IMR-90 (cell line): ENCODE measurements at regions not wholly inside any gene's neighbourhood (a gene's known extent, or its start where the extent isn't known, plus 50 kb on each side); places are given as distances from the start of the nearest gene placed in this dataset.

Source experiments
- ATAC-seq: fragments of 200-7000 bp; cut with Tn5 transposase; 2 replicates; pipeline ENCODE4 v1.9.1; 2020; ENCODE audit warnings: low read depth, mild to moderate bottlenecking, moderate library complexity
- BruUV-seq: library from RNA; stranded (reverse); fragments of 400-500 nt; replicated peaks from 2 replicates; lab custom pipeline; 2021; lab: Mats Ljungman, UMichigan
- CTCF ChIA-PET: fragments of 300-600 bp; formaldehyde crosslinking; extraction: SDS; loops from one replicate; lab custom pipeline; 2021; ENCODE audit warnings: antibody characterized with exemption; lab: Yijun Ruan, JAX
- POLR2A ChIA-PET: fragments of 300-600 bp; sonication (Branson Sonifier 250); formaldehyde crosslinking; loops from one replicate; lab custom pipeline; 2022; ENCODE audit warnings: antibody characterized with exemption; ENCODE audit not compliant: unreplicated experiment; lab: Charles Lee
- DNase-seq: peaks from one replicate; pipeline ENCODE4 v3.0.0; 2013
- H2AFZ ChIP-seq: replicated peaks from 2 replicates; pipeline ENCODE3; 2013; ENCODE audit warnings: low read length, mild to moderate bottlenecking; ENCODE audit not compliant: poor library complexity
- H2AK5ac ChIP-seq: 2 replicates; pipeline ENCODE4 v1.6.1; 2013; ENCODE audit warnings: low read depth, low read length, inconsistent platforms
- H2AK9ac ChIP-seq: replicated peaks from 2 replicates; pipeline ENCODE3; 2013; ENCODE audit warnings: mild to moderate bottlenecking, low read depth, low read length, moderate library complexity; ENCODE audit not compliant: poor library complexity
- H2BK120ac ChIP-seq: 2 replicates; pipeline ENCODE4 v1.6.1; 2013; ENCODE audit warnings: low read depth, low read length, inconsistent platforms
- H2BK15ac ChIP-seq: 3 replicates; pipeline ENCODE4 v1.6.1; 2013; ENCODE audit warnings: low read depth, low read length, inconsistent platforms
- H2BK20ac ChIP-seq: 2 replicates; pipeline ENCODE4 v1.6.1; 2013; ENCODE audit warnings: low read depth, mild to moderate bottlenecking, inconsistent platforms, low read length, moderate library complexity
- H2BK5ac ChIP-seq: 2 replicates; pipeline ENCODE4 v1.6.1; 2013; ENCODE audit warnings: mild to moderate bottlenecking, low read depth, low read length, inconsistent platforms; ENCODE audit not compliant: poor library complexity, severe bottlenecking
- H3K14ac ChIP-seq: replicated peaks from 2 replicates; pipeline ENCODE4 v1.6.1; 2013; ENCODE audit warnings: low read depth, low read length, inconsistent platforms
- H3K18ac ChIP-seq: 2 replicates; pipeline ENCODE4 v1.6.1; 2013; ENCODE audit warnings: low read depth, low read length, control low read depth
- H3K23ac ChIP-seq: 2 replicates; pipeline ENCODE4 v1.6.1; 2013; ENCODE audit warnings: low read depth, low read length, inconsistent platforms
- H3K27ac ChIP-seq: 2 replicates; pipeline ENCODE4 v1.5.1; 2013; ENCODE audit warnings: mild to moderate bottlenecking, control low read depth, low read length; ENCODE audit not compliant: insufficient read depth
- H3K27me3 ChIP-seq: 2 replicates; pipeline ENCODE4 v1.6.1; 2013; ENCODE audit warnings: low read length; ENCODE audit not compliant: control insufficient read depth, insufficient read depth
- H3K36me3 ChIP-seq: 2 replicates; pipeline ENCODE4 v1.6.1; 2013; ENCODE audit warnings: low read length, mixed read lengths; ENCODE audit not compliant: control insufficient read depth, insufficient read depth
- H3K4ac ChIP-seq: 2 replicates; pipeline ENCODE4 v1.6.1; 2013; ENCODE audit warnings: low read depth, low read length, inconsistent platforms
- H3K4me1 ChIP-seq: 2 replicates; pipeline ENCODE4 v1.6.1; 2013; ENCODE audit warnings: low read length, mixed read lengths; ENCODE audit not compliant: control insufficient read depth, insufficient read depth
- H3K4me2 ChIP-seq: 2 replicates; pipeline ENCODE4 v1.6.1; 2013; ENCODE audit warnings: low read depth, mild to moderate bottlenecking, control low read depth, low read length, moderate library complexity
- H3K4me3 ChIP-seq: 2 replicates; pipeline ENCODE4 v1.5.1; 2013; ENCODE audit warnings: low read depth, mild to moderate bottlenecking, control low read depth, low read length, moderate library complexity; ENCODE audit not compliant: insufficient read depth
- H3K56ac ChIP-seq: 2 replicates; pipeline ENCODE4 v1.6.1; 2013; ENCODE audit warnings: low read length, inconsistent platforms; ENCODE audit not compliant: insufficient read depth; ENCODE audit errors: extremely low read depth
- H3K79me1 ChIP-seq, 2 experiments: 2 replicates each; pipeline ENCODE4 v1.6.1; 2013; ENCODE audit warnings: low read length in 2 of 2, inconsistent platforms in 1 of 2, low read depth in 1 of 2
- H3K9ac ChIP-seq: 2 replicates; pipeline ENCODE4 v1.6.1; 2013; ENCODE audit warnings: low read depth, low read length, control low read depth
- H3K9me1 ChIP-seq: 2 replicates; pipeline ENCODE4 v1.6.1; 2013; ENCODE audit warnings: low read length, inconsistent platforms; ENCODE audit not compliant: insufficient read depth
- H3K9me3 ChIP-seq: 2 replicates; pipeline ENCODE4 v1.6.1; 2013; ENCODE audit warnings: low read length; ENCODE audit not compliant: control insufficient read depth, insufficient read depth
- H4K20me1 ChIP-seq: 2 replicates; pipeline ENCODE4 v1.6.1; 2013; ENCODE audit warnings: low read length, inconsistent platforms; ENCODE audit not compliant: insufficient read depth
- H4K5ac ChIP-seq: 2 replicates; pipeline ENCODE4 v1.6.1; 2013; ENCODE audit warnings: mild to moderate bottlenecking, low read depth, low read length, control low read depth
- H4K8ac ChIP-seq, 2 experiments: 2 replicates each; pipeline ENCODE4 v1.6.1; 2013; ENCODE audit warnings: low read depth in 2 of 2, low read length in 2 of 2, control low read depth in 1 of 2, inconsistent platforms in 1 of 2
- H4K91ac ChIP-seq: 2 replicates; pipeline ENCODE4 v1.6.1; 2013; ENCODE audit warnings: low read depth, low read length, inconsistent platforms; ENCODE audit not compliant: insufficient read depth
- BHLHE40 ChIP-seq: fragments of 150-350 bp; IDR thresholded peaks from 2 replicates; pipeline ENCODE4 v1.6.1; 2016; ENCODE audit warnings: mild to moderate bottlenecking, low read depth, low read length
- CEBPB ChIP-seq: IDR thresholded peaks from 2 replicates; pipeline ENCODE4 v1.6.1; 2012; ENCODE audit warnings: low read depth, low read length, improper control_type of control experiment
- CHD1 ChIP-seq: IDR thresholded peaks from 2 replicates; pipeline ENCODE4 v1.6.1; 2012; ENCODE audit warnings: low read depth, low read length, improper control_type of control experiment
- ELK1 ChIP-seq: fragments of 150-350 bp; IDR thresholded peaks from 2 replicates; pipeline ENCODE4 v1.6.1; 2016; ENCODE audit warnings: low read depth, mild to moderate bottlenecking, low read length, moderate library complexity, borderline replicate concordance
- MXI1 ChIP-seq: IDR thresholded peaks from 2 replicates; pipeline ENCODE4 v1.6.1; 2012; ENCODE audit warnings: low read depth, mild to moderate bottlenecking, low read length, moderate library complexity, borderline replicate concordance
- NFE2L2 ChIP-seq: fragments of 150-350 bp; IDR thresholded peaks from 2 replicates; pipeline ENCODE4 v1.6.1; 2016; ENCODE audit warnings: low read depth, mild to moderate bottlenecking, low read length
- RAD21 ChIP-seq: IDR thresholded peaks from 2 replicates; pipeline ENCODE4 v1.6.1; 2012; ENCODE audit warnings: low read length, improper control_type of control experiment
- RCOR1 ChIP-seq: IDR thresholded peaks from 2 replicates; pipeline ENCODE4 v1.6.1; 2012; ENCODE audit warnings: mild to moderate bottlenecking, low read length, improper control_type of control experiment; ENCODE audit not compliant: insufficient replicate concordance
- WGBS, 2 experiments: methylation state at CpG; one replicate each; pipeline versions ENCODE4 v1.1.5 to v1.1.7; 2013; ENCODE audit warnings: missing lambda C conversion rate in 2 of 2; ENCODE audit not compliant: insufficient read length in 1 of 2; ENCODE audit errors: extremely low coverage in 2 of 2; 5-methylcytosine and 5-hydroxymethylcytosine counted together
- dilution Hi-C: fragments of 300-500 bp; cut with HindIII; formaldehyde crosslinking; loops from one replicate; pipeline ENCODE4 v1.14.3; 2018; ENCODE audit warnings: low sequenced_read_pairs; ENCODE audit not compliant: unreplicated experiment
- in situ Hi-C: fragments of 300-500 bp; cut with MboI; formaldehyde crosslinking; loops from 3 replicates; pipeline ENCODE4 v1.14.3; 2019; ENCODE audit warnings: low sequenced_read_pairs, inconsistent platforms, mixed read lengths
- intact Hi-C: fragments of 100-400 bp; cut with micrococcal nuclease; formaldehyde crosslinking; loops from 2 replicates; pipeline ENCODE4 v1.10.0; 2022

GRCh38 chr16:58832386-58832895 lies 98.3 kb upstream of the GOT2 start:
- no peak overlapping the region for H4K8ac ChIP-seq
- H3K56ac ChIP-seq: no peak overlapping the region
- no peaks in the 10 kb centered on the region for H3K36me3 ChIP-seq
- H3K9me1 ChIP-seq: no peaks in the 10 kb centered on the region
- H2AK5ac ChIP-seq: no peak overlapping the region
- BruUV-seq: no TSS peak
- H3K4ac ChIP-seq: no peak overlapping the region
- no peak overlapping the region for H3K23ac ChIP-seq
- intact Hi-C loops (no loop called here), dilution Hi-C loops (no loop called here), in situ Hi-C loops (no loop called here)
- no peaks in the 10 kb centered on the region for H3K4me1 ChIP-seq
- H3K27me3 ChIP-seq: no peaks in the 10 kb centered on the region
- no peak overlapping the region for H3K4me2 ChIP-seq
- H4K5ac ChIP-seq: no peak overlapping the region
- DNase-seq: no peak
- H3K9me3 ChIP-seq: no peaks in the 10 kb centered on the region
- CTCF ChIA-PET: no interaction called here
- H2BK15ac ChIP-seq: no peak overlapping the region
- no peak overlapping the region for H2BK120ac ChIP-seq
- H3K9ac ChIP-seq: no peak overlapping the region
- H3K79me1 ChIP-seq: no peaks in the 10 kb centered on the region
- H4K20me1 ChIP-seq: no peaks in the 10 kb centered on the region
- no peak overlapping the region for H2BK5ac ChIP-seq
- TF ChIP-seq RAD21 (no peak), RCOR1 (no peak), CEBPB (no peak), BHLHE40 (no peak), MXI1 (no peak), NFE2L2 (no peak), CHD1 (no peak), ELK1 (no peak)
- no peak overlapping the region for H3K18ac ChIP-seq
- no peak overlapping the region for H3K14ac ChIP-seq
- POLR2A ChIA-PET: no interaction called here
- WGBS, 2 experiments: no CpG with 5 or more reads among the region's 2 CpGs
- no peak overlapping the region for H2BK20ac ChIP-seq
- no peak overlapping the region for H3K27ac ChIP-seq
- no peak overlapping the region for H3K4me3 ChIP-seq
- no peak for ATAC-seq
- no peak overlapping the region for H2AK9ac ChIP-seq
- no peak overlapping the region for H2AFZ ChIP-seq
- no peak overlapping the region for H4K91ac ChIP-seq
